Neural crest cell (in vitro differentiated cells): ENCODE measurements at regions not wholly inside any gene's neighbourhood (a gene's known extent, or its start where the extent isn't known, plus 50 kb on each side); places are given as distances from the start of the nearest gene placed in this dataset.

Source experiments
- DNase-seq: peaks from one replicate; pipeline ENCODE4 v3.0.0; 2021; ENCODE audit warnings: low read depth, mixed read lengths, low spot score
- H3K27ac Mint-ChIP-seq: one replicate; pipeline ENCODE4 v1.8.0; 2021; ENCODE audit warnings: mild to moderate bottlenecking, mixed read lengths; ENCODE audit not compliant: unreplicated experiment
- H3K27me3 Mint-ChIP-seq: 2 replicates; pipeline ENCODE4 v1.8.0; 2021; ENCODE audit warnings: low read depth, mild to moderate bottlenecking, mixed read lengths
- H3K36me3 Mint-ChIP-seq: 2 replicates; pipeline ENCODE4 v1.8.0; 2021; ENCODE audit warnings: low read depth, mild to moderate bottlenecking, mixed read lengths
- H3K4me1 Mint-ChIP-seq: 2 replicates; pipeline ENCODE4 v1.8.0; 2021; ENCODE audit warnings: mixed read lengths
- H3K4me3 Mint-ChIP-seq: one replicate; pipeline ENCODE4 v1.8.0; 2021; ENCODE audit warnings: mild to moderate bottlenecking, mixed read lengths
- H3K9me3 Mint-ChIP-seq: 2 replicates; pipeline ENCODE4 v1.8.0; 2021; ENCODE audit warnings: mixed read lengths
- TF ChIP-seq, protein P1 (sequence below): fragments of 200-600 bp; sonication (generic); conservative IDR thresholded peaks from 2 replicates; pipeline ENCODE4 v1.5.0; 2021; ENCODE audit warnings: antibody characterized with exemption, mild to moderate bottlenecking

DNA sequence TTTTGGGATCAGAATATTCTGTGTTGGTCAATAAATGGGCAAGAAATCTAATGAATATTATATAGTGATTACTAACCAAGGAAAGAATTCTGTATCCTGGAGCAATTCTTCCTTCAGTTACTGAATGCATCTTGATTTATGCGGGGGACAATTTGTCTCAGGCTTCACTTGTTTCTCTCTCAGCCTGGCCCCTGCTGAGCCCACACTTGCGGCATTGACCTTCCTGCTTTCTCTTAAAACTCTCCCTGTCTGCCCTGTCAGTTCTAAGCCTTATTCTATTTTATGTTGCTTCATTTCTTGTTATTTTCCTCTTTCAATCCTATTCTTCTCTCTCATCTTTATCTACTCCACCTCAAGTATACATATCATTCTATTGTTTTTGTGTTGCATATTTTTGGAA, 122.1 kb upstream of the TPK1 start:
- H3K4me3 Mint-ChIP-seq, result no peak overlapping the region
- no peak for DNase-seq
- H3K9me3 Mint-ChIP-seq, result peaks cover 2% of the 10 kb centered on the region
- H3K27ac Mint-ChIP-seq, result no peak overlapping the region
- TF ChIP-seq, protein P1, sequence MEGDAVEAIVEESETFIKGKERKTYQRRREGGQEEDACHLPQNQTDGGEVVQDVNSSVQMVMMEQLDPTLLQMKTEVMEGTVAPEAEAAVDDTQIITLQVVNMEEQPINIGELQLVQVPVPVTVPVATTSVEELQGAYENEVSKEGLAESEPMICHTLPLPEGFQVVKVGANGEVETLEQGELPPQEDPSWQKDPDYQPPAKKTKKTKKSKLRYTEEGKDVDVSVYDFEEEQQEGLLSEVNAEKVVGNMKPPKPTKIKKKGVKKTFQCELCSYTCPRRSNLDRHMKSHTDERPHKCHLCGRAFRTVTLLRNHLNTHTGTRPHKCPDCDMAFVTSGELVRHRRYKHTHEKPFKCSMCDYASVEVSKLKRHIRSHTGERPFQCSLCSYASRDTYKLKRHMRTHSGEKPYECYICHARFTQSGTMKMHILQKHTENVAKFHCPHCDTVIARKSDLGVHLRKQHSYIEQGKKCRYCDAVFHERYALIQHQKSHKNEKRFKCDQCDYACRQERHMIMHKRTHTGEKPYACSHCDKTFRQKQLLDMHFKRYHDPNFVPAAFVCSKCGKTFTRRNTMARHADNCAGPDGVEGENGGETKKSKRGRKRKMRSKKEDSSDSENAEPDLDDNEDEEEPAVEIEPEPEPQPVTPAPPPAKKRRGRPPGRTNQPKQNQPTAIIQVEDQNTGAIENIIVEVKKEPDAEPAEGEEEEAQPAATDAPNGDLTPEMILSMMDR, result no peak
- H3K27me3 Mint-ChIP-seq, result no peaks in the 10 kb centered on the region
- no peaks in the 10 kb centered on the region for H3K36me3 Mint-ChIP-seq
- H3K4me1 Mint-ChIP-seq, result no peaks in the 10 kb centered on the region

DNA sequence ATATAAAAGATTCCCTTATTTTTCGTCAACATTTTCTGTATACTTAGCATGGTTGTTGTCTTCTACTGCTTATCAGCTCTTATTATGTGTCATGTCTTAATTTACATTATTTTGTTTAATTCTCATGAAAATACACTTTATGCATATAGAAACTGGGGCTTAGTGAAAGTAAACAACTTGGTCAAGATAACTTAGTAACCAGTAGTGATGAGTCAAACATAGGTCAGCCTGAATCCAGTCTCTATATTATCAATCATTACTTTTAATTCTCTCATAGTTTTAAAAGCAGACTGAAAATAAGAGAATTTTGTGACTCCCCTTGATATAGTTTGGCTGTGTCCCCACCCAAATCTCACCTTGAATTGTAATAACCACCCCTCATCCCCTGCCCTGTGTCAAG, 119.6 kb upstream of the TPK1 start:
- H3K27ac Mint-ChIP-seq, result no peak overlapping the region
- H3K4me1 Mint-ChIP-seq, result no peaks in the 10 kb centered on the region
- DNase-seq, result no peak
- no peak overlapping the region for H3K4me3 Mint-ChIP-seq
- H3K36me3 Mint-ChIP-seq, result no peaks in the 10 kb centered on the region
- no peaks in the 10 kb centered on the region for H3K27me3 Mint-ChIP-seq
- TF ChIP-seq, protein P1, result no peak
- H3K9me3 Mint-ChIP-seq, result peaks cover 2% of the 10 kb centered on the region

DNA sequence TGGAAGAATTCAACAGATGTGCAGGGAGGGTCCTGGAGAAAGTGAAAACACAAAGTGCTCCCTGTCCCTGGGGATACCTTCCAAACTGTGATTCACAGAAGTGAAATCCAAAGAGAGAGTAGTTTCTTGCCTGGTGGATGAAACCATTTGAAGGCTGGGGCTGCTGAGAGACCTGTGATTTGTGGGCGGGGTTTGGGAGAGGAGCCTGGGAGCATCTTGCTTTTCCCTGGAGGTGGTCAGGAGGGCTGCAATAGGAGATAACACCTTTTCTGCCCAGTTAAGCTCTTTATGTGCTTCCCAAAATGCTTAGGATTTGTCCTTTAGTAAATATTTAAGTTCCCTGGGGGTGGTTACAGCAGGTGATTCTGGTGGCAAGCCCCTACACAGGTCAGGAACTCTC, 105.3 kb upstream of the TPK1 start:
- no peaks in the 10 kb centered on the region for H3K4me1 Mint-ChIP-seq
- no peaks in the 10 kb centered on the region for H3K36me3 Mint-ChIP-seq
- no peaks in the 10 kb centered on the region for H3K9me3 Mint-ChIP-seq
- H3K27me3 Mint-ChIP-seq, result no peaks in the 10 kb centered on the region
- TF ChIP-seq, protein P1, result no peak
- no peak overlapping the region for H3K4me3 Mint-ChIP-seq
- H3K27ac Mint-ChIP-seq, result no peak overlapping the region
- no peak for DNase-seq

DNA sequence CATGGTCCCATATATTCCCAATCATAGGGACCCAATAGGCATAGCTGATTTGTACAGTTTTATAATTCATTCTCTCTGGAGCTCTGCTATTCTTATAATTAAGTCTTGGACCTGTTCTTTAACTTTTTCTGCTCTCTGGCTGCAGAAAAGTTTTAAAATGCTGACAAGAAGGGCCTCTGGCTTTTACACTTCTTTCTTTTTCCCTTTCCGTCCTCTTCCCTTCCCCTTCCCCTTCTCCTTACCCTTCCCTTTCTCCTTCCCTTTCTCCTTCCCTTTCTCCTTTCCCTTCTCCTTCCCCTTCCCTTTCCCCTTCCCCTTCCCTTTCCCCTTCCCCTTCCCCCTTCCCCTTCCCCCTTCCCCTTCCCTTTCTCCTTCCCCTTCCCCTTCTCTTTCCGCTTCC, 101.3 kb upstream of the TPK1 start:
- H3K4me3 Mint-ChIP-seq, result no peak overlapping the region

DNA sequence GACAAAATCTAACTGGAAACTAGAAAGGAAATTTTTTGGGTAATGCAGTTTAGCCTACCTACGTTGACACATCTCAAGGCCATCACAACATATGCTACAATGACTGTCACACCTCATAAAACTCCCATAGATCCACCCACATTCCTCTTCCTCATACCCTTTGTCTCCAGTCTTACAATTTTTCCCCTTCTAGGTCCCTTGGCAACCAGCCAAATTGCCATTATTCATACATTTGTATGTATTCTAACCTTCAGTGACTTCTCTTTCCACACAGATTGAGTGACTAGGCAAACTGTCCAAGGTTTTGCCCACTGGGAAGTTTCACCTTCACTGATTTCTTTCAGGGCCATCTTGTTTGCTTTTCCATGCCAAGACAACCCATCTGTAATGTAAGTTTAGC, 100.5 kb upstream of the TPK1 start:
- Mint-ChIP-seq H3K27ac (no peak overlapping the region), H3K36me3 (no peaks in the 10 kb centered on the region)
- DNase-seq, result no peak

More for the DNA sequence above, 101.3 kb upstream of the TPK1 start:
- Mint-ChIP-seq H3K36me3 (no peaks in the 10 kb centered on the region), H3K9me3 (no peaks in the 10 kb centered on the region), H3K27me3 (no peaks in the 10 kb centered on the region), H3K4me1 (no peaks in the 10 kb centered on the region), H3K27ac (no peak overlapping the region)
- TF ChIP-seq, protein P1, result no peak
- no peak for DNase-seq

More for the DNA sequence above, 100.5 kb upstream of the TPK1 start:
- Mint-ChIP-seq H3K27me3 (no peaks in the 10 kb centered on the region), H3K4me1 (no peaks in the 10 kb centered on the region), H3K4me3 (no peak overlapping the region), H3K9me3 (no peaks in the 10 kb centered on the region)
- TF ChIP-seq, protein P1, result no peak
